Bronchial epithelial cell (primary cell): ENCODE measurements at regions not wholly inside any gene's neighbourhood (a gene's known extent, or its start where the extent isn't known, plus 50 kb on each side); places are given as distances from the start of the nearest gene placed in this dataset.
A peak's percentile ranks its signal among the peaks of the same experiment; 100 is the strongest.

Experiments
- DNase-seq: peaks from one replicate; pipeline ENCODE4 v3.0.0-alpha.2; 2010; ENCODE audit warnings: low read depth
- FAIRE-seq: peaks from 2 replicates; lab custom pipeline; 2011; peaks lifted over from hg19 to GRCh38; lab: Jason Lieb, UNC
- H3K27me3 ChIP-seq: 2 replicates; pipeline ENCODE4 v1.5.1; 2011; ENCODE audit warnings: low read length; ENCODE audit not compliant: control insufficient read depth, insufficient read depth
- H3K36me3 ChIP-seq: 2 replicates; pipeline ENCODE4 v1.5.1; 2011; ENCODE audit warnings: low read length; ENCODE audit not compliant: control insufficient read depth, insufficient read depth
- H3K4me3 ChIP-seq: 2 replicates; pipeline ENCODE4 v1.5.1; 2011; ENCODE audit warnings: mild to moderate bottlenecking, low read depth, low read length, control low read depth
- TF ChIP-seq, protein P1 (sequence below): IDR thresholded peaks from 2 replicates; pipeline ENCODE4 v1.5.1; 2011; ENCODE audit warnings: mild to moderate bottlenecking, moderate library complexity, low read length, control low read depth, inconsistent platforms; ENCODE audit not compliant: insufficient read depth, severe bottlenecking

DNA sequence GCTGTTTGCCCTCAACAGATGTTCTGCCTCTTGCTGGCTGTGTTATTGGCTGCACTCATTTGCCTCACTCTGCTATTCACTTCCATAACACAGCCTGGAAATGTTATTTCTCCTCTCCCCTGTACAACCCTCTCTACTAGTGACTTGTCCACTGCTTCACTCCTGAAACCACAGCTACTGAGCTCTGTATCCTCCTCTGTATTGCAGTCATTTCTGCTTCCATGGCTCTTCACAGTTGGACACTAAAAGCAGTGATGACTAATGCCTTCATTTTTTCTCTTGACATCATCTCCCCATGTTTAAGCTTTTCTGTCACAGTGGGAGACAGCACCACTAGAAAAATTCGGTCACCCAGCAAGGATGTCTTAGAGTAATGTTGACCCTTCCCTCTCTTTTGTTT is 123.0 kb upstream of the PPP1R2C start:
- no peak for FAIRE-seq

GRCh38 chrX:42902513-42902912 is 124.5 kb upstream of the PPP1R2C start:
- H3K36me3 ChIP-seq: no peaks in the 10 kb centered on the region
- DNase-seq (no peak), FAIRE-seq (no peak)
- no peak overlapping the region for H3K4me3 ChIP-seq
- no peaks in the 10 kb centered on the region for H3K27me3 ChIP-seq
- TF ChIP-seq, protein P1, sequence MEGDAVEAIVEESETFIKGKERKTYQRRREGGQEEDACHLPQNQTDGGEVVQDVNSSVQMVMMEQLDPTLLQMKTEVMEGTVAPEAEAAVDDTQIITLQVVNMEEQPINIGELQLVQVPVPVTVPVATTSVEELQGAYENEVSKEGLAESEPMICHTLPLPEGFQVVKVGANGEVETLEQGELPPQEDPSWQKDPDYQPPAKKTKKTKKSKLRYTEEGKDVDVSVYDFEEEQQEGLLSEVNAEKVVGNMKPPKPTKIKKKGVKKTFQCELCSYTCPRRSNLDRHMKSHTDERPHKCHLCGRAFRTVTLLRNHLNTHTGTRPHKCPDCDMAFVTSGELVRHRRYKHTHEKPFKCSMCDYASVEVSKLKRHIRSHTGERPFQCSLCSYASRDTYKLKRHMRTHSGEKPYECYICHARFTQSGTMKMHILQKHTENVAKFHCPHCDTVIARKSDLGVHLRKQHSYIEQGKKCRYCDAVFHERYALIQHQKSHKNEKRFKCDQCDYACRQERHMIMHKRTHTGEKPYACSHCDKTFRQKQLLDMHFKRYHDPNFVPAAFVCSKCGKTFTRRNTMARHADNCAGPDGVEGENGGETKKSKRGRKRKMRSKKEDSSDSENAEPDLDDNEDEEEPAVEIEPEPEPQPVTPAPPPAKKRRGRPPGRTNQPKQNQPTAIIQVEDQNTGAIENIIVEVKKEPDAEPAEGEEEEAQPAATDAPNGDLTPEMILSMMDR: no peak

More for the DNA sequence above, 123.0 kb upstream of the PPP1R2C start:
- peak; percentile 22 for DNase-seq
- H3K27me3 ChIP-seq: no peaks in the 10 kb centered on the region
- H3K4me3 ChIP-seq: no peak overlapping the region
- H3K36me3 ChIP-seq: no peaks in the 10 kb centered on the region
- TF ChIP-seq, protein P1: no peak

DNA sequence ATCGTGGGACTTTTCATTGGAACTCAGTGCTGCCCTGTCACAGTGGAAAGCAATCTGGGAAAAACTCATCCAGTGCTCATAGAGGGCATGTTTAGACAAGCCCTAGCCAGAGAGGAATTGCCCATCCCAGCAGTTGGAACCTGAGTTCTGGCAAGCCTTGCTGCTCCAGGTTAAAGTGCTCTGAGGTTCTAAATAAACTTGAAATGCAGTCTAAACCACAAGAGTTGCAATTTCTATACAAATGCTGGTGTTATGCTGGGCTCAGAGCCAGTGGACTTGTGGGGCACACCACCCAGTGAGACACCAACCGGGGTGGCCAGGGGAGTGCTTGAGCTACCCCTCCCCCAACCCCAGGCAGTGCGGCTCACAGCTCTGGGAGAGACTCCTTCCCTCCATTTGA is 142.8 kb upstream of the PPP1R2C start:
- FAIRE-seq: no peak

GRCh38 chrX:42930071-42930470 is 152.1 kb upstream of the PPP1R2C start:
- H3K4me3 ChIP-seq: no peak overlapping the region
- TF ChIP-seq, protein P1: no peak
- no peaks in the 10 kb centered on the region for H3K36me3 ChIP-seq
- no peaks in the 10 kb centered on the region for H3K27me3 ChIP-seq
- no peak for DNase-seq
- no peak for FAIRE-seq

More for the DNA sequence above, 142.8 kb upstream of the PPP1R2C start:
- no peaks in the 10 kb centered on the region for H3K27me3 ChIP-seq
- DNase-seq: peak; percentile 90
- no peaks in the 10 kb centered on the region for H3K36me3 ChIP-seq
- no peak overlapping the region for H3K4me3 ChIP-seq
- TF ChIP-seq, protein P1: no peak

DNA sequence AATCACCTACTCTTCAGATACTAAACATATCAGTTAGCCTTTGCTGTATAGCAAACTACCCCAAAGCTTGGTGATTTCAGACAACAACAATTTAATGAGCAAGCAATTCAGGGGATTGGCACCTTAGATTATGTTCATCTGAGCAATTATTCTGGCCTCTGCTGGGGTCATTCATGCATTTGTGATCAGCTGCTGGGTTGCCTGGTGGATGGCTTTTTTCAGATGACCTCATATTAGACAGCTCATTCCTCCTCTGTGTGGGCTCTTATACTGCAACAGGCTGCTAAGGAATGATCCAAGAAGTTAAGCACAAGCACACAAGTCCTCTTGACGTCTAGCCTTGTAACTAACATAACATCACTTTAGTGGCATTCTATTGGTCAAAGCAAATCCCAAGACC is 153.0 kb upstream of the PPP1R2C start:
- no peaks in the 10 kb centered on the region for H3K27me3 ChIP-seq
- TF ChIP-seq, protein P1: no peak
- no peak for FAIRE-seq
- H3K36me3 ChIP-seq: no peaks in the 10 kb centered on the region
- H3K4me3 ChIP-seq: no peak overlapping the region
- peak; percentile 18 for DNase-seq

- Histone ChIP-seq H3K4me3 (no peak overlapping the region), H3K36me3 (no peaks in the 10 kb centered on the region), H3K27me3 (no peaks in the 10 kb centered on the region)
- TF ChIP-seq, protein P1: no peak
- DNase-seq: no peak
- FAIRE-seq: no peak
Measured at GRCh38 chrX:42933187-42933586, 155.2 kb upstream of the PPP1R2C start.
